T-helper 9 cell (primary cell): ENCODE measurements at regions not wholly inside any gene's neighbourhood (a gene's known extent, or its start where the extent isn't known, plus 50 kb on each side); places are given as distances from the start of the nearest gene placed in this dataset.
"Not testable (repeated sequence)": the region's sequence is repeated elsewhere in the genome, so short reads cannot be mapped to it uniquely, and the experiment has no call there.

ENCODE experiments used
- DNase-seq: peaks from one replicate; pipeline ENCODE4 v3.0.0-alpha.2; 2020

DNA sequence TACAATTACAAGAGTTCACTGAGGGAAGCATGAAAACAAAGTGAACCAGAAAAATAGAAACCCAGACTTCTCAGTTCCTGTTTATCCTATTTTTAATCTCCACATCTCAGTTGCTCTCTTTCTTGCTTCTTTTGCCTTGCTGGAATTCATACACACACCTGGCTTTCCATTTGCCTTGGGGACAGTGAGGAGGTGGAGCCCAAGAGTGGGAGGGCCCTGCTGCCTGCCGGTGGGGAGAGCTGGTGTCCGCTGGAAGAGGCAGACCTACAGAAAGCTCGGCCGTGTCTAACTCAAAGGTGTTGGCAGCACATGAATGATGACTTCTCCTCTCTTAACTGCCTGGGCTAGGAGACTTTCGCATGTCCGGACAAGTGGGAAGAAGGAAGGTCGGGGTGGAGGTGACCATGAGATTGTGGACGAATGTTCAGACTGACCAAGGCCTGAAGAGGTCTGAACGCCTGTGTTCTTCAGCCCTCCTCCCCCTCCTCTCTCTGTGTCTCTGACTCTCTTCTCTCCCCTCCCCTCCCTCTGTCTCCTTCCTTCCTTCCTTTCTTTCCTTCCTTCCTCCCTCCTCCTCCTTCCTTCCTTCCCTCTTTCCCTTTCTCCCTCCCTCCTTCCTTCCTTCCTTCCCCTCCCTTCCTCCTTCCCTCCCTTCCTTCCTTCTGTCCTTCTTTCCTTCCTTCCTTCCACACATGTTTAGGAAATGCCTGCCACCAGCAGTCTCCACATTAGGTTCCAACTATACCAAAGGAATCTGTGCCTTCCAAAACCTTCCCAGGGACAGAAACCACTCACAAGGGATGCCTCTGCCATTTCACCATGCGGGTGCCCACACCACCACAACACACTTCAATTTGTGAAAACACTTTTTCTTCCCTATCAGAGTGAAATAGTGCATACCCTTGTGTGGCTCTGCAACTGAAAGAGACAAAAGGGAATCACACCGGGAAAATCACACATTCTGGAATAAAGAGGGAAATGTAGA lies 157.3 kb upstream of the RUNX1 start:
- DNase-seq: no peak

- no peak for DNase-seq
These were observed 155.9 kb upstream of the RUNX1 start for GRCh38 chr21:35204850-35205541.

GRCh38 chr21:35204125-35204524 lies 155.0 kb upstream of the RUNX1 start:
- no peak for DNase-seq

DNA sequence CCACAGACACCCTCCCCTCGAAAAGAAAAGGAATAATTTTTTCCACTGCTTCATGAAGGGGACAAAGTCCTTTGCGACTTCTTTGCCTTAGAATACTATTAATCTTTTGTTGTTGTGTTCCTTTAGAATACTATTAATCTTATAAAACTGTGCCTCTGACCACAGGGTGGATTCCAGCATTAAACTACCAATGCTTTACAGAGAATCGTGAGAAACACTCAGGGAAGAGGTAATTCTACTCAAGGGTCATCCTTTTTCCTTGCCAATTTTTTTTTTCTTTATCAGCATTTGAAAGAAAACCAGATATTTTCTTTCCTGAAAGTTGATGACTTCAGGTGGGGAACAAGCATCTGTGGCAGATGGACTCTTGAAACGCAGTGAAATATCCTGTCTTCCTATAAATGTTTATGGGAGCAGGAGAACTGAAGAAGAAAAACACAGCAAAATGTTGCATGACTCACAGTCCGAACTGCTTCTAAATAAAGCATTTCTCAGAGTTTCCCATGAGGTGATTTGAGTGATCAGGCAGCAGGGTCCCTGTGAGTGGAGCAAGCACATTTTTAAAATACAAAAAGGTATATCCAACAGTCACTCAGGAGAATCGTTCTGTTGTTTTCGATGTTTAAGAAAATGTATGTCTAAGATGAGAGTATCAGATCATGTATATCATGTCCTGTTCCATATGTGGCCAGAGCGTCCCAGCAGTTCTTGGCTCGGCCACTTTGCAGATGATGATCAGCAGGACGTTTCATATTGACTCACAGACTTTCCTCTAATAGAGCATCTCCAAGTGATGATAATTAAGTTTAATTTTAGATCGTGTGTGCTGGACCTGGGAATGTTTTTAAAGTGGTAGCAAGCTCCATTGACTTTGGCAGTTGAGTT lies 154.2 kb upstream of the RUNX1 start:
- DNase-seq: no peak

GRCh38 chr21:35202431-35202830 lies 153.3 kb upstream of the RUNX1 start:
- DNase-seq: no peak

DNA sequence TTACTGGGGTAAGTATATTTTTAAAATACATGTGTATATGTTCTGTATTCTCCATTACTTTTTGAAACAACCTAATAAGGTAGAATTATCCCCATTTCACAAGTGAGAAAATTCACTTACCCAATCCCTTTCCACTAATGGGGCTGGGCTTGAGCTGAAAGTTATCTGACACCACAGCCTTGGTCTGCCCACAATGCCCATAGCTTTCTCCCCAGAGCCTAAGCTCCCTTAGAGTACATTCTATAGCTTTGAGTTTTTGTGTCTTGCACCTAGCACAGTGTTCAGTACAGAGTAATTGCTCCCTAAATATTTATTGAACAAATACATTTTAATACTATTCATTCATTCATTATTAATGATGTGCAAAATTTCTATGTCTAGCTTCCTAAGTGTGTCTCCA lies 152.7 kb upstream of the RUNX1 start:
- no peak for DNase-seq

DNA sequence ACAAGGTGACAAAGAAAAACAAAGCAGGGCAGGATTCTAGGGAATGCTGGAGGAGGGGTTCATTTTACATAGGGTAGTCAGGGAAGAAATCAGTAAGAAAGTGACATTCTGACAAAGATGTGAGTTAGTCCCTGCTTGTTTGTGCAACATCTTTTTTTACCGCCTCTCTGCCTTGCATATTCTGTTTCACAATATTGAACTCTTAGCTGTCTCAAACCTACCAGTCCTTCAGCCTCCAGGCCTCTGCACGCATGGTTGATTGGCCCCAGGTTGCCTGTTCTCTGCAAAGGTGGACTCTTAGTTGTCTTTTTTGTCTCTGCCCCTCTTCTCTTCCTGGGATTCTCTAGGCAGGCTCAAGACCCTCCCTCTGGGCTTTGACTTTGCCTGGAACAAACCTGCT lies 152.2 kb upstream of the RUNX1 start:
- DNase-seq: no peak

DNA sequence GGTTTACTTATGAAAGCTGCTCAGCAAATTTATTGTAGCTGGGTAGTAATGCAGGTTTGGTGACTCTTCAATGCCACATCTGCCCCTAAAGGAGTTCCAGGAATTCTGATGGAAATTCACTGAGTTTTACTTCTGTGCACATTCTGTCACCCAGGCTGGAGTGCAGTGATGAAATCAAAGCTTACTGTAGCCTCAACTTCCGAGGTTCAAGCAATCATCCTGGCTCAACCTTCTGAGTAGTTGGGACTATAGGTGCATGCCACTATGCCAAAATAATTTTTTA lies 150.6 kb upstream of the RUNX1 start:
- DNase-seq: no peak

- no peak for DNase-seq
These were observed 150.1 kb upstream of the RUNX1 start for GRCh38 chr21:35198982-35199732.

GRCh38 chr21:35198565-35198964 lies 149.5 kb upstream of the RUNX1 start:
- DNase-seq: no peak

DNA sequence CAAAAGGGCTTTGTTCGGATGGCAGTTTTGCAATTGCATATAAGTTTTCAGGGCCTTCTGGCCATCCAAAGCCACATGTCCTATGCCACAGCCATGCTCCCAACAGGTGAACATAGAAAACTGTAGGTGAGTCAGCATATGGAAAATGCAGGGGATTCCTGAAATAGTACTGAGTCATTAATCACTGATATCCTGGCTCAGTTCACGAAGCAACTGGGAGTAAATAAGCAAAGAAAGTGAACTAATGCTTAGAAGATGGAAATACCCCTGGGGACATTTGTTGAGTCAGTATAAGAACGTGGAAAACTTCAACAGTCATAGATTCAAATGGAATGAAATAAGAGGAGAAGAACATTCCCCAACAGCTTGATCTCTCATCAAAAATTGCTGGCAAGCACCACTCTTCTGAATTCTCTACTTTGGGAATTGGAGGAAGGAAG lies 148.9 kb upstream of the RUNX1 start:
- no peak for DNase-seq

GRCh38 chr21:35197191-35197590 lies 148.1 kb upstream of the RUNX1 start:
- no peak for DNase-seq

GRCh38 chr21:35196128-35196527 lies 147.0 kb upstream of the RUNX1 start:
- no peak for DNase-seq

- DNase-seq: no peak
These were observed 146.1 kb upstream of the RUNX1 start for GRCh38 chr21:35195232-35195631.

- DNase-seq: no peak
These were observed 142.7 kb upstream of the RUNX1 start for GRCh38 chr21:35191754-35192153.

GRCh38 chr21:35191128-35191527 lies 142.0 kb upstream of the RUNX1 start:
- no peak for DNase-seq

DNA sequence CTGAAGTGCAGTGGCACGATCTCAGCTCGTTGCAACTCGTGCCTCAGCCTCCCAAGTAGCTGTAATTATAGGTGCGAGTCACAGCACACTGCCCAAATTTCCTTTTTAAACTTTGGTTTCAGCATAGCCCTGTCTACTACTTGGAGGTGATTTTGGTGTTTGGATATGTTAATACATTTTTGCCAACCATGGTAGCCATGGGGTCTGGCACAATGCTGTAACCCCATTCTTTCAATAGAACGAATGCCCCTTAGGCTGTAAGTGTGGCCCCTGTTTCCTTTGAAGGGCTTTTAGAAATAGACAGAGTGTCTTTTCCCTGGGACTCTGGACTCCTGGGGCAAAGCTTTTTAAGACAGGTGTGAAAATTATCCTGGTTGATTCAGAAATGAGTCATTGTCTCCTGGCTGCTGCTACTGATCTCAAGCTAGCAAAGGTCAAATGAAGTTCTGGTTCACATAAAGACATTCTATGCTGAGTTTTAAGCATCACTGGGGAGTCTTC lies 141.1 kb upstream of the RUNX1 start:
- no peak for DNase-seq

DNA sequence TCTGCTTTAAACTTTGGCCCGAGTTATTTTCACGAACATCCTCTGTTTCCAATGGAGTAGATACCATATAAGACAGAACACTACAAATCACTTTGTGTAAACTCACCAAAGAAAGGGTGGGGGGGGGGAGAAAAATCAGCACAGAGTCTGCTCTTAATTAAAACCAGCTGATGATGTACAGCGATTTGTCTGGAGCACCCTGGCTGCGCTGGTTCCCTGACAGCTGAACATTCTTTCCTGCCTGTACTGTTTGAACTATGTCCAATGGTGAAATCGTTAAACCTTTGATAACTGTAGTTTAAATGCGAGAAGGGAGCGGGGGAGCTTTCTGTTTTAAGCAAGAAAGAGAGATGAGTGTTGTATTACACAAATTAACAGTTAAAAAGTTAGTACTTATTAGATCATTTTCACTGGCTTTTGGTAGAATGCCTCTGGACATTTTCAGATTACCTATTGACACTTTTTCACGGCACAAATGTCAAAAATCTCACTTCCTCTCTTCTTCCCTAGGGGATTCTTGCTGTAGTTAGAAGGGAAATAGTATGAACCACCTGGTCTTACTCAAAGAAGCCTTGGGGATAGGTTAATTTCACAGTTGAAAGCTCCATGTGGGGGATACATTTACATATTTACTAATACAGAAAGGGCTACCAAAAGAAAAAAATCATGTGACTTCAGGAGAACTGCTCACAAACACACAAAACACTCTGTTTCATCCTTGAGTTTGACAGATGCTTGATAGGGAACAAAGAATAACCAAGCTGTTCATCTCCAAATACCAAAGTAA lies 140.2 kb upstream of the RUNX1 start:
- no peak for DNase-seq

DNA sequence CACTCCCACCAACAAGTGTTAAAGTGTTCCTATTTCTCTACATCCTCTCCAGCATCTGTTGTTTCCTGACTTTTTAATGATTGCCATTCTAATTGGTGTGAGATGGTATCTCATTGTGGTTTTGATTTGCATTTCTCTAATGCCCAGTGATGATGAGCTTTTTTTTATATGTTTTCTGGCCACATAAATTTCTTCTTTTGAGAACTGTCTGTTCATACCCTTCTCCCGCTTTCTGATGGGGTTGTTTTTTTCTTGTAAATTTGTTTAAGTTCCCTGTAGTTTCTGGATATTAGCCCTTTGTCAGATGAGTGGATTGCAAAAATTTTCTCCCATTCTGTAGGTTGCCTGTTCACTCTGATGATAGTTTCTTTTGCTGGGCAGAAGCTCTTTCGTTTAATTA lies 134.3 kb upstream of the RUNX1 start:
- not testable (repeated sequence) for DNase-seq

GRCh38 chr21:35179990-35180540 lies 131.0 kb upstream of the RUNX1 start:
- no peak for DNase-seq

DNA sequence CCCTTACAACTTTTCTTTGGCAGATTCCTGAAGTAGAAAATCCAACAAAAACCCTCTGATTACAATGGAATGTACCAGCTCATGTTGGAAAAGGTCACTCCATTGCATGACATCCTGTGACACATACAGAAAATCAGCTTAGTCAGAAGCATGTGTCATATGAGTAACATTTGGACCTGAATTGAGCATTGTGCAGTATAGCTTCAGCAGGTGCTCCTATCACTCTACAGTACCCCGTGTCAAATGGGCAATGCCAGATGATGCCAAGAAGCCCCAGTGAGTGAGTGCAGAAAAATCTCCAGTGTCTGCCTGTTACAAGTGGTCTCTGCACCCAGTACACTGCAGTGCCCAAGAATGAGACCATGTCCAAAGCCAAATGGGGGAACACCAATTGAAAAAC lies 129.7 kb upstream of the RUNX1 start:
- no peak for DNase-seq
